GM19452 (cell line): ENCODE measurements at regions not wholly inside any gene's neighbourhood (a gene's known extent, or its start where the extent isn't known, plus 50 kb on each side); places are given as distances from the start of the nearest gene placed in this dataset.

Source experiments
- ATAC-seq: cut with Tn5 transposase; IDR thresholded peaks from one replicate; pipeline ENCODE4 v1.9.1; 2021; ENCODE audit not compliant: unreplicated experiment

- ATAC-seq = no peak
These were observed 51.3 kb downstream of the TET3 start for GRCh38 chr2:74036010-74036409.

DNA sequence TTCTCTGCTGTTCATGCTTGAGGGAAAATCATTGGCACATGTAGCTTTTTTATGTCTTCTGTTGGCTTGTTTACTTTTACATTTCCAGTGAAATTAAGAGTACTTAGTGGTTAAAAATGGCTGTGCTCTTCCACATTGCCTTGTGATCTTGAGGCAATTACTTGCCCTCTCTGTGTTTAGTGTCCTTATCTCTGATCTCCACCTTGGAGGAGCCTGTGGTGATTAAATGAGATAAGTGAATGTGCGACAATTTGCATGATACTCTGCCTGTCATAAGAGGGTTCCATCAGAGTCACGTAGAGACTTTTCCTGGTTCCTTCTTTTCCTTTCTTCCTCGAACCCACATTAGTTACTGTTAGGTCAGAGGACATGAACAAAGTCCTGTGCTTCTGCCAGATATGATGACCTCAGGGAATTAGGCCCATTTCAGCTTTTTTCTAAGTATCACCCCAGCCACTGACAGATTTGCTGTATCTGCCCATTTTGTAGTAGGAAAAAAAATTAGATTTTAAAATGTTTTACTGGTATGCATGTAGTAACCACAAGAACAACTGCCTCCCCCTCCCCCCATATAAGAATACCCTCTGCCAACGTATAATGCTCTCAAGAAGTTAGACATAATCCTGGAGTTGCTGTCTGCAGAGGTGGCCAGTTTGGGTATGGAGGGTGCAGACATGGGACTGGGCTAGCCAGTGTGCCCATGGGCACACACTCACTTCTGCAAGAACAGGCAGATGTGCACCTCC, 51.9 kb downstream of the TET3 start:
- no peak for ATAC-seq

GRCh38 chr2:74037379-74037860, 52.7 kb downstream of the TET3 start:
- ATAC-seq = peak; percentile 46

GRCh38 chr2:74039611-74040010, 54.9 kb downstream of the TET3 start:
- ATAC-seq = no peak

- ATAC-seq = no peak
These were observed 56.5 kb downstream of the TET3 start for GRCh38 chr2:74041182-74041581.

DNA sequence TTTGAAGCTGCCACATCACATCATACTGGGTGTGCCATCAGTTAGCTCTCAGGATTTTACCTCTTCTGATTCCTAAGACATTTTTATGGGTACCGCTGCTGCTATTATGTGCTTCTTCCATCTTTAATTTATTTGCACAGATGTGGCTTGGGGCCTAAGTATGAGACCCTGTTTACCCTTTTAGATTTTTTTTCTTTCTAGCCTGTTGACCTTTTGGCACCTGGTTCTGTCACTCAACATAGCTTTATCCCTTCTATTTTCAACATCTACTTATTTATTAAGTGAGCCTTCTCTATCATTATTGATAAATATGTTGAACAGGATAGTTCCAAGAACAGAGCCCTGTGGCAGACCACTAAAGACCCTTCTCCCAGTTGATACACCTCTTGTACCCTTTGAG, 57.0 kb downstream of the TET3 start:
- ATAC-seq = no peak

DNA sequence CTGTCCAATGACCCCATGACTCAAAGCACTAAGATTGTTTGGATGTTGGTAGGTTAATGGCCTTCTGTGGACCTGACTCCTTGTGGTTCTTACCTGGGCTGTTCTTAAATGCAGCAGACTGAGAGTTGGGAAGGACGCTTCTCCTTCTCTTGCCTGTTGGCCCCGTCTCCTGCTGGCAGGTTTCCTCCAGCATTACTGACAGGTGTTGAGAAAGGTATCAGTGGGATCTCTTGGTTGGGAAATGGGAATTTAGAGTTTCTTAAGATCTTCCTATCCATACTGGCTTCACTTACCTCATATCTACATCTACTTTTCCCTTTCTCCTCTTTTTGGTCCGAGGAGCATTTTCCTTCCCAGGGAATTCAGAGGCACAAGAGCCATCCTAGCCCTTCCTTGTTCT, 57.9 kb downstream of the TET3 start:
- no peak for ATAC-seq

GRCh38 chr2:74043345-74044329, 58.9 kb downstream of the TET3 start:
- no peak for ATAC-seq

DNA sequence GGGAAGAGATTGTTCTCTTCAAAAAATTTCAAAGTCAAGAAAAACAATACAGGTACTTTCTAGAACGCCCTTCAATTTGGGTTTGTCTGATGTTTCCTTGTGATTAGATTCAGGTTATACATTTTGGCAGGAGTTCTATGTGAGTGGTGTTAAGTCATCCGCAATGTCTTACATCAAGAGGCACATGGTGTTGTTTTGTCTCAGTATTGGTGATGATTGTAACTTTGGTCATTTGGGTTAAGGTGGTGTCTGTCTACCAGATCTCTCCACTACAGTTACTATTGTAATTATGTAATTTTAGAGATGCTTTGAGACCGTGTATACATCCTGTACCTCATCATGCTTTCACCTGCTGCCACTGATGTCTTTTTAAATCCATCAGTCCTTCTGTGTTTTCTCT, 60.3 kb downstream of the TET3 start:
- ATAC-seq = no peak

GRCh38 chr2:74045454-74045853, 60.7 kb downstream of the TET3 start:
- no peak for ATAC-seq

- ATAC-seq = no peak
These were observed 61.7 kb downstream of the TET3 start for GRCh38 chr2:74046441-74046840.

DNA sequence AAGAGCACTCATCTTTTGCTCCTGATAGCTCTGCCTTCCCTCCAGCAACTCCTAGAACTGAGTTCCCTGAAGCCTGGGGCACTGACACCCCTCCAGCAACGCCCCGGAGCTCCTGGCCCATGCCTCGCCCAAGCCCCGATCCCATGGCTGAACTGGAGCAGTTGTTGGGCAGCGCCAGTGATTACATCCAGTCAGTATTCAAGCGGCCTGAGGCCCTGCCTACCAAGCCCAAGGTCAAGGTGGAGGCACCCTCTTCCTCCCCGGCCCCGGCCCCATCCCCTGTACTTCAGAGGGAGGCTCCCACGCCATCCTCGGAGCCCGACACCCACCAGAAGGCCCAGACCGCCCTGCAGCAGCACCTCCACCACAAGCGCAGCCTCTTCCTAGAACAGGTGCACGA, 62.4 kb downstream of the TET3 start:
- no peak for ATAC-seq

DNA sequence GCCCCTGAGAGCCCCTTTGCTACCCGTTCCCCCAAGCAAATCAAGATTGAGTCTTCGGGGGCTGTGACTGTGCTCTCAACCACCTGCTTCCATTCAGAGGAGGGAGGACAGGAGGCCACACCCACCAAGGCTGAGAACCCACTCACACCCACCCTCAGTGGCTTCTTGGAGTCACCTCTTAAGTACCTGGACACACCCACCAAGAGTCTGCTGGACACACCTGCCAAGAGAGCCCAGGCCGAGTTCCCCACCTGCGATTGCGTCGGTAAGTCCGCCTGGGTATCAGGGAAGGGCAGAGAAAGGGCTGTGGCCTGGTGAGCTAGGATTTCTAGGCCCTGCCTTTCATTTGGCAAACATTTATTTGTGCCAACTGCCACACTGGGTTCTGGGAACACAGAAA, 63.4 kb downstream of the TET3 start:
- no peak for ATAC-seq

DNA sequence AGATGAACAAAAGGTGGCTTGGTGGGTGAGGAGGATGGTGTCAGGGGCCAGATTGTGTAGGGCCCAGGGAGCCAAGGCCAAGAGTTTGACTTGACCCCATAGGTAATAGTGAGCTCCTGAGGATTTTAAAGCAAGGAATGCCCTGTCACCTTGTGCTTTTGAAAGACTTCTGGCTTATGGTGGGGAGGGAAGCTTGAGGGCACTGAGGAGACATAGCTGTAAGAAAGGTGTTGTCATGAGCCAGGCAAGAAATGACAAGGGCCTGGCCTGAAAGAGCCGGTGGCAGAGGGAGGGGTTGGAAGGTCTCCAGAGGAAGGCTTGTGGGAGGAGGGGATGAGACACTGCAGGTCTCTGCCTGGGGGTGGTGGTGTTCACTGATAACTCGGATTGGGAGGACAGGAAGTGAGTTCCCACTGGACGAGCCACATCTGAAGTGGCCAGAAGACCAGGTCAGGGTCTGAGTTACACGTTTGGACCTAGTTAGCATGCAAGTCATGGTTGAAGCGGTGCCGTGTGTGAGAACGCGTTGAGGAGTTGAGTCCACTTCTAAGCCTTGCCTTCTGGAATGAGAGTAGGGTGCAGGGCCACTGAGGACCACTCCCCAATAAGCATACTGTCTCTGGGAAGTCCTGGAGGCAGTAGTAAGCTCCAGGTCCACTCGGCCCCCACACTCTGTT, 64.3 kb downstream of the TET3 start:
- ATAC-seq = no peak

- ATAC-seq = no peak
These were observed 65.4 kb downstream of the TET3 start for GRCh38 chr2:74050151-74050550.

DNA sequence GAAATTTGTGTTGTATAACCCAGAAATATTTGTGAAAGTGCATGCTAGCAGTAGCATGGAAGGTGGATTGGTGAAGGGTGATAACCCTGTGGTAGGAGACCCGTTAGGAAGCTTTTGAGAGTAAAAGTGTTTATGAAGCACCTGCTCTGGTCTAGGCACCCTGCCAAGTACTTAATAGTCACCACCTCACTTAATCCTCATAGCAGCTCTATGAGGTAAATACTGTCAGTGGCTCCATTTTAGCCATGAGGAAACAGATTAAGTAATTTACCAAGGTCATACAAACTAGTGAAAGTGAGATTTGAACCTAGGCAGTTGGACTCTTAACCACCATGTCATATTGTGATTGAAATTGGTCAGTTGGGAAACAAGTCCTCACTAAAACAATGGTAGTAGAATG, 66.8 kb downstream of the TET3 start:
- ATAC-seq = no peak

GRCh38 chr2:74052732-74053710, 68.3 kb downstream of the TET3 start:
- ATAC-seq = no peak

- ATAC-seq = no peak
These were observed 69.4 kb downstream of the TET3 start for GRCh38 chr2:74053959-74054715.

DNA sequence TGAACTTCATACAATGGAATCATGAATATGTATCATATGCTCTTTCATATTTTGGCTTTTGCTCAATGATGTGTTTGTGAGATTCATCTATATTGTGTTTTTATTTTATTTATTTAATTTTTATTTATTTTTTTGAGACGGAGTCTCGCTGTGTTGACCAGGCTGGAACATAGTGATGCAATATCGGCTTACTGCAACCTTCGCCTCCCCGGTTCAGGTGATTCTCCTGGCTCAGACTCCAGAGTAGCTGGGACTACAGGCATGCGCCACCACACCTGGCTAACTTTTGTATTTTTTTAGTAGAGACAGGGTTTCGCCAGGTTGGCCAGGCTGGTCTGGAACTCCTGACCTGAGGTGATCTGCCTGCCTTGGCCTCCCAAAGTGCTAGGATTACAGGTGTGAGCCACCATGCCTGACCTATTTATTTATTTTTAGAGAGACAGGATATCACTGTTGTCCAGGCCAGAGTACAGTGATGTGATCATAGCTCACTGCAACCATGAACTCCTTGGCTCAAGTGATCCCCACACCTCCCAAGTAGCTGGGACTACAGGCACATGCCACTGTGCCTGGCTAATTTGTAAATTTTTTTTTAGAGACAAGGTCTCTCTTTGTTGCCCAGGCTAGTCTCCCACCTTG, 74.5 kb downstream of the TET3 start:
- ATAC-seq = no peak
